Renal cortex interstitium (tissue), 11 donors: ENCODE measurements at regions not wholly inside any gene's neighbourhood (a gene's known extent, or its start where the extent isn't known, plus 50 kb on each side); places are given as distances from the start of the nearest gene placed in this dataset.
"Not testable (repeated sequence)": the region's sequence is repeated elsewhere in the genome, so short reads cannot be mapped to it uniquely, and the experiment has no call there.

Experiments used
- DNase-seq, 11 donors: peaks; one replicate each; pipeline ENCODE4 v3.0.0-alpha.2; 2013; ENCODE audit warnings: low read depth in 9 of 11, low spot score in 4 of 11; ENCODE audit errors: extremely low read depth in 1 of 11

- DNase-seq: not testable (repeated sequence)
Observed at GRCh38 chrX:40788698-40789097, 53.4 kb upstream of the MED14 start.

GRCh38 chrX:40792433-40792832, 57.1 kb upstream of the MED14 start:
- DNase-seq: no peak

GRCh38 chrX:40794829-40795130, 59.4 kb upstream of the MED14 start:
- DNase-seq: not testable (repeated sequence)

- DNase-seq: not testable (repeated sequence)
Observed at GRCh38 chrX:40799745-40800144, 64.4 kb upstream of the MED14 start.

GRCh38 chrX:40805404-40805803, 70.1 kb upstream of the MED14 start:
- DNase-seq: no peak

GRCh38 chrX:40806513-40807220, 71.3 kb upstream of the MED14 start:
- DNase-seq: no peak

GRCh38 chrX:40807384-40807783, 72.0 kb upstream of the MED14 start:
- DNase-seq: no peak

GRCh38 chrX:40808203-40808602, 72.9 kb upstream of the MED14 start:
- no peak for DNase-seq

GRCh38 chrX:40809210-40809609, 73.9 kb upstream of the MED14 start:
- DNase-seq: no peak

- DNase-seq: not testable (repeated sequence)
Observed at GRCh38 chrX:40815045-40815444, 79.7 kb upstream of the MED14 start.

- DNase-seq: no peak
Observed at GRCh38 chrX:40816906-40817305, 81.6 kb upstream of the MED14 start.

- no peak for DNase-seq
Observed at GRCh38 chrX:40818236-40818635, 82.9 kb upstream of the MED14 start.

- no peak for DNase-seq
Observed at GRCh38 chrX:40821780-40822179, 86.4 kb upstream of the MED14 start.

GRCh38 chrX:40827331-40827730, 92.0 kb upstream of the MED14 start:
- DNase-seq: no peak

- DNase-seq: no peak
Observed at GRCh38 chrX:40831750-40832149, 96.4 kb upstream of the MED14 start.

- DNase-seq: no peak
Observed at GRCh38 chrX:40832723-40833122, 97.4 kb upstream of the MED14 start.

GRCh38 chrX:40834225-40834624, 98.9 kb upstream of the MED14 start:
- no peak for DNase-seq

- DNase-seq: peak in 2 of 11 donors; percentile 3 to 9
Observed at GRCh38 chrX:40835526-40835925, 100.2 kb upstream of the MED14 start.

GRCh38 chrX:40843643-40844042, 108.3 kb upstream of the MED14 start:
- DNase-seq: no peak

- DNase-seq: no peak
Observed at GRCh38 chrX:40844471-40844870, 109.1 kb upstream of the MED14 start.

GRCh38 chrX:40845331-40845911, 110.1 kb upstream of the MED14 start:
- DNase-seq: peak in 9 of 11 donors; percentile 21 to 68 (median 47)
